ENCODE measurements at regions not wholly inside any gene's neighbourhood (a gene's known extent, or its start where the extent isn't known, plus 50 kb on each side); places are given as distances from the start of the nearest gene placed in this dataset.
"Not testable (repeated sequence)": the region's sequence is repeated elsewhere in the genome, so short reads cannot be mapped to it uniquely, and the experiment has no call there.

GRCh38 chr14:27278341-27278740 is 680.5 kb upstream of the NOVA1 start:
- TF ChIP-seq CTCF (IDR thresholded peaks at IDR 0.05; ENCODE audit: extremely low read depth, insufficient read depth, missing control alignments) = no peak
- in situ Hi-C loops (cut with MboI; ENCODE audit: low pct_unique_long_range_greater_than_20kb, low sequenced_read_pairs, unreplicated experiment) = no loop called here
- DNase-seq (ENCODE audit: low spot score) = no peak

GRCh38 chr14:27305441-27305945 is 707.7 kb upstream of the NOVA1 start:
- no peak for TF ChIP-seq CTCF (IDR thresholded peaks at IDR 0.05; ENCODE audit: extremely low read depth, insufficient read depth, missing control alignments)
- DNase-seq (ENCODE audit: low spot score) = no peak
- in situ Hi-C loops (cut with MboI; ENCODE audit: low pct_unique_long_range_greater_than_20kb, low sequenced_read_pairs, unreplicated experiment) = no loop called here

DNA sequence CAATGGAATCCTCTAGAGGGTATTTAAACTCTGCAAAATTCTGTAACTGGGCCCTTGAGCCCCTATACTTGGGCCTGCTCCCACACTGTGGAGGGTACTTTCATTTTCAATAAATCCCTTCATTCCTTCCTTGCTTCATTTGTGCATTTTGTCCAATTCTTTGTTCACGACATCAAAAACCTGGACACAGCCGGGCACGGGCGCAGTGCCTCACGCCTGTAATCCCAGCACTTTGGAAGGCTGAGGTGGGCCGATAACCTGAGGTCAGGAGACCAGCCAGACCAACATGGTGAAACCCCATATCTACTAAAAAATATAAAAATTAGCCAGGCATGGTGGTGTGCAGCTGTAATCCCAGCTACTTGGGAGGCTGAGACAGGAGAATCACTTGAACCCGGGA is 714.9 kb upstream of the NOVA1 start:
- in situ Hi-C loops (cut with MboI; ENCODE audit: low pct_unique_long_range_greater_than_20kb, low sequenced_read_pairs, unreplicated experiment); DNase-seq (ENCODE audit: low spot score): not testable (repeated sequence)

GRCh38 chr14:27314231-27314630 is 716.4 kb upstream of the NOVA1 start:
- no peak for TF ChIP-seq CTCF (IDR thresholded peaks at IDR 0.05; ENCODE audit: extremely low read depth, insufficient read depth, missing control alignments)
- in situ Hi-C loops (cut with MboI; ENCODE audit: low pct_unique_long_range_greater_than_20kb, low sequenced_read_pairs, unreplicated experiment) = no loop called here

GRCh38 chr14:27315477-27315876 is 717.6 kb upstream of the NOVA1 start:
- in situ Hi-C loops (cut with MboI; ENCODE audit: low pct_unique_long_range_greater_than_20kb, low sequenced_read_pairs, unreplicated experiment) = no loop called here
- TF ChIP-seq CTCF (IDR thresholded peaks at IDR 0.05; ENCODE audit: extremely low read depth, insufficient read depth, missing control alignments) = no peak
- DNase-seq (ENCODE audit: low spot score) = no peak

More at GRCh38 chr14:27314231-27314630, 716.4 kb upstream of the NOVA1 start:
- no peak for DNase-seq (ENCODE audit: low spot score)

GRCh38 chr14:27315947-27316346 is 718.1 kb upstream of the NOVA1 start:
- in situ Hi-C loops (cut with MboI; ENCODE audit: low pct_unique_long_range_greater_than_20kb, low sequenced_read_pairs, unreplicated experiment) = no loop called here
- TF ChIP-seq CTCF (IDR thresholded peaks at IDR 0.05; ENCODE audit: extremely low read depth, insufficient read depth, missing control alignments) = no peak
- no peak for DNase-seq (ENCODE audit: low spot score)

DNA sequence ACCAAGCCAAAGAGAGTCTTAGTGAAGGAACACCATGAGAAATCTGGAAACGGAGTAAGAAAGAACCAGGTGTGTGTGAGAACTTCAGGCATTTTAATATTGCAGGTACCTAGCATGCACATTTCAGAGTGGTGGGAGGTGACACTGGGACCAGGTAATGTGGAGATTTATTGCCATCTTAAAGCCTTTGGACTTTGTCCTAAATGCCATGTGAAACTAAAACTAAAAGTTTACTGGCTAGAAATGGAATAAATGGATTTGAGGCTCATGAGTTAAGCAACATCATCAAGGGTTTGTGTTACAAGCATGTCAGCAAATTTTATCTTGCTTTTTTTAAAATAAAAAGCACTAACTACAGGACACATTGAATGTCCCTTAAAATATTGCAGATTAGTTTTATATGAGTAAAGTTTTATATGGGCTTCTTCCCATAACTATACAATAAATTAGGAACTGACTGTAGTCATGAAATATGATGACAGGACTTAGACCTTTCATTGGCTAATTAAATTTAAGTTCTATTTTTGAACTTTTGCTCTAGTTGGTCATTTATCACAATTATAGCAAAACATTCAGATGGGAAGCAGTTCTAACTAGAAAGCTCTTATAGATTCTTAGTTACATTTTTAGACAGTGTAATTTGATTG is 721.1 kb upstream of the NOVA1 start:
- no peak for TF ChIP-seq CTCF (IDR thresholded peaks at IDR 0.05; ENCODE audit: extremely low read depth, insufficient read depth, missing control alignments)
- in situ Hi-C loops (cut with MboI; ENCODE audit: low pct_unique_long_range_greater_than_20kb, low sequenced_read_pairs, unreplicated experiment) = no loop called here
- DNase-seq (ENCODE audit: low spot score) = no peak
